Erythroblast (primary cell): ENCODE measurements at regions not wholly inside any gene's neighbourhood (a gene's known extent, or its start where the extent isn't known, plus 50 kb on each side); places are given as distances from the start of the nearest gene placed in this dataset.

Experiments used
- DNase-seq, 2 experiments: peaks; one replicate each; lab custom pipeline; 2025; lab: John Stamatoyannopoulos, UW
- GATA1 ChIP-seq: IDR thresholded peaks from 2 replicates; pipeline ENCODE4 v1.6.1; 2011; ENCODE audit warnings: low read depth, mild to moderate bottlenecking, control low read depth, low read length, moderate library complexity
- POLR2A ChIP-seq: IDR thresholded peaks from 2 replicates; pipeline ENCODE4 v1.6.1; 2011; ENCODE audit warnings: mild to moderate bottlenecking, low read length

DNA sequence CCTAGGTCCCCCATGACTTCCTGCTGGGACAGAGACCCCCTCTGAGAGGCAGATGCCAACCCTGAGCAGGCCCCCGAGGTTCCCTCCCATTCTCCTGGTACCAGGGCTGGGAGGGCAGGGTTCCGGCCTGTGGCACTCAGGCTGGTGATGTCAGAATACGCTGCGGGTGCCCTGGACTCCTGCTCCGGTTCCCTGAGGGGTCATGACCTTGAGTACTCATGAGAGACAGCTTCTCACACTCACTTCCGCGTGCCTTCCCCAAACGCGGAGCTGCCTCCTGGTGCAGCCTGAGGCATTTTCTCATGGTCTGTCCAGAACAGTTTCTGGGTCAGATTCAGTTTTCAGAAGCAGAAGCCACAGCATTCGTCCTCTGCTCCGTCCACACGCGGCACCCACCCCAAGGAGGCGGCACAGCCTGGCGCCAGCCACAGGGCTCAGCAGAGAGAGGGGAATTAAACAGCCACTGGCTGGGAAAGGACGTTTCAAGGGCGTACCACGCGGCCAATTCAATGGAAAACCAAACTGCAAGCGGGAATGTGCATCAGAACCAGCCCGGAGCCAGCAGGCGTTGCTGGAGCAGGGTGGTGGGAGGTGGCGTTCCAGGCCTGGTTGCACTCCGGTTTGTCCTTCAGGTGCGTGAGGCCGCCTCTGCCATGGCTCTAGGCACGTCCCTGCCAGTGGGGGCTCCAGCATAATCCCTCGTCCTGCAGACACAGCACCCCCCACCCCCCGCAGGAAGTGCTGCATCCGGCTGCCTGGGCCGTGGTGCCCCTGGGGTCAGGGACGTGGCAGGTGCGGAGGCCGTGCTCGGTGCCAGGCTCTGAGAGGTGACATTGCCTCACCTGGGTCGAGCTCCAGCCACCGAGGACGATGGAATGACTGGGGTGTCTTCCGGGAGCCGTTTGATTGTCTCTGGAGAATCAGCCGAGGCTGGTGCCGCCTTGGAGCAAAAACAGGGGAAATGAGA lies 58.3 kb upstream of the BHLHE23 start:
- DNase-seq = no peak
- TF ChIP-seq GATA1 (no peak), POLR2A (no peak)

GRCh38 chr20:63064310-63064709 lies 57.5 kb upstream of the BHLHE23 start:
- TF ChIP-seq POLR2A (no peak), GATA1 (no peak)
- no peak for DNase-seq

DNA sequence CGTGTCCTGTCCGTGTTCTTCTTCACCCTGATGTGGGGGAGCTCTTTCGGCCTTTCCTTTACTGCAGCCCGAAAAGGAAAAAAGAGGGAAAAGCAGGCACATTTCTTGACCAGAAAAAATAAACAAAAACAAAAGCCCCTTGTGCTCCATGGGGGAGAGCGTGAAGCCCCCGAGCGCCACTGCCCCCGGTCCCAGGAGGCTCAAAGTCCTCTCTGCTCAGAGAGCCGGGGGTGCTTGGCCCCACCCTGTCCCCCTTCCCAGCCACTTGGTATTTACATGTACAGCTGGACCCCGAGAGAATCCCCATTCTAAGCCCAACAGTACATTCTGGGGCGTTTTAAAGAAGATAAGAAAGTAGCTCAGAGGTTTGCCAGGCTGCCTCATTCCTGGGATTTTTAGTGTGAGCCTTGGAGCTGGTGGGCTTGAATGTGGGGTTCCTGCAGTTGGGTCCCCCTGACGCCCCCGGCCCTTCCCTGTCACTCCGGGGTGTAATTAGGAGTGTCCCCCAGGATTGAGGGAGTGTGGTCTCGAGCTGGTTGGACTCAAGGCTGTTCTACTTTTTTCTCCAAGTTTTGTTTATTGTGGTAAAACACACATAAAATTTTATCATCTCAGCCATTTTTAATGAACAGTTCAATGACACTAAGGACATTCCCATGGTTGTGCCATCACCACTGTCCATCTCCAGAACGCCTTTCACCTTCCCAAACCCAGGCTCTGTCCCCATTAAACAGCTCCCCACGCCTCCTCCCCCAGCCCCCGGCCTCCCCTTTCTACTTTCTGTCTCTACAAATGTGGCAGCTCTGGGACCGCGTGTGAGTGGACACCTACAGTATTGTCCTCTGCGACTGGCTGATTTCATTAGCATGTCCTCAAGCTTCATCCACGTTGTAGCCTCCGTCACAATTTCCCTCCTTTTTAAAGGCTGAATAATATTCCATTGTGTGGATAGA lies 55.7 kb upstream of the BHLHE23 start:
- DNase-seq = no peak

GRCh38 chr20:63061771-63062100 lies 55.0 kb upstream of the BHLHE23 start:
- DNase-seq = no peak
- TF ChIP-seq GATA1 (no peak), POLR2A (no peak)

More for the DNA sequence above, 55.7 kb upstream of the BHLHE23 start:
- no peak for TF ChIP-seq GATA1
- TF ChIP-seq POLR2A = no peak

DNA sequence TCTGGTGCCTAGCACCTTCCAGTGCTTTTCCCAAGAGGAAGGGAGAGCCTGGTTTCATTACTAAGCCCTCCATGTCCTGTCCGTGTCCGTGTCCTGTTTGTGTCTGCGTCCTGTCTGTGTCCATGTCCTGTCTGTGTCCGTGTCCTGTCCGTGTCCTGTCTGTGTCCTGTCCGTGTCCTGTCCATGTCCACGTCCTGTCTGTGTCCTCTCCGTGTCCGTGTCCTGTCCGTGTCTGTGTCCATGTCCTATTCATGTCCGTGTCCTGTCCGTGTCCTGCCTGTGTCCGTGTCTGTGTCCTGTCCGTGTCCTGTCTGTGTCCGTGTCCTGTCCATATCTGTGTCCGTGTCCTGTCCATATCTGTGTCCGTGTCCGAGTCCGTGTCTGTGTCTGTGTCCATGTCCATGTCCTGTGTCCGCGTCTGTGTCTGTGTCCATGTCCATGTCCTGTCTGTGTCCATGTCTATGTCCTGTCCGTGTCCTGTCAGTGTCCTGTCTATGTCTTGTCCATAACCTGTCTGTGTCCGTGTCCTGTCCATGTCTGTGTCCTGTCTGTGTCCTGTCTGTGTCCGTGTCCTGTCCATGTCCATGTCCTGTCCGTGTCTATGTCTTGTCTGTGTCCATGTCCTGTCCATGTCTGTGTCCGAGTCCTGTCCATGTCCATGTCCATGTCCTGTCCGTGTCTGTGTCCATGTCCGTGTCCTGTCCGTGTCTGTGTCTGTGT lies 54.4 kb upstream of the BHLHE23 start:
- DNase-seq = no peak
- TF ChIP-seq POLR2A (no peak), GATA1 (no peak)

GRCh38 chr20:63060057-63060991 lies 53.6 kb upstream of the BHLHE23 start:
- DNase-seq = no peak
- TF ChIP-seq POLR2A = no peak
- no peak for TF ChIP-seq GATA1

- TF ChIP-seq GATA1 = no peak
- no peak for TF ChIP-seq POLR2A
- DNase-seq = no peak
These were observed 52.9 kb upstream of the BHLHE23 start for GRCh38 chr20:63059684-63060056.

GRCh38 chr20:63058696-63059335 lies 52.1 kb upstream of the BHLHE23 start:
- DNase-seq = no peak
- TF ChIP-seq GATA1 (no peak), POLR2A (no peak)

GRCh38 chr20:63057171-63058117 lies 50.7 kb upstream of the BHLHE23 start:
- TF ChIP-seq POLR2A = no peak
- TF ChIP-seq GATA1 = no peak
- no peak for DNase-seq

DNA sequence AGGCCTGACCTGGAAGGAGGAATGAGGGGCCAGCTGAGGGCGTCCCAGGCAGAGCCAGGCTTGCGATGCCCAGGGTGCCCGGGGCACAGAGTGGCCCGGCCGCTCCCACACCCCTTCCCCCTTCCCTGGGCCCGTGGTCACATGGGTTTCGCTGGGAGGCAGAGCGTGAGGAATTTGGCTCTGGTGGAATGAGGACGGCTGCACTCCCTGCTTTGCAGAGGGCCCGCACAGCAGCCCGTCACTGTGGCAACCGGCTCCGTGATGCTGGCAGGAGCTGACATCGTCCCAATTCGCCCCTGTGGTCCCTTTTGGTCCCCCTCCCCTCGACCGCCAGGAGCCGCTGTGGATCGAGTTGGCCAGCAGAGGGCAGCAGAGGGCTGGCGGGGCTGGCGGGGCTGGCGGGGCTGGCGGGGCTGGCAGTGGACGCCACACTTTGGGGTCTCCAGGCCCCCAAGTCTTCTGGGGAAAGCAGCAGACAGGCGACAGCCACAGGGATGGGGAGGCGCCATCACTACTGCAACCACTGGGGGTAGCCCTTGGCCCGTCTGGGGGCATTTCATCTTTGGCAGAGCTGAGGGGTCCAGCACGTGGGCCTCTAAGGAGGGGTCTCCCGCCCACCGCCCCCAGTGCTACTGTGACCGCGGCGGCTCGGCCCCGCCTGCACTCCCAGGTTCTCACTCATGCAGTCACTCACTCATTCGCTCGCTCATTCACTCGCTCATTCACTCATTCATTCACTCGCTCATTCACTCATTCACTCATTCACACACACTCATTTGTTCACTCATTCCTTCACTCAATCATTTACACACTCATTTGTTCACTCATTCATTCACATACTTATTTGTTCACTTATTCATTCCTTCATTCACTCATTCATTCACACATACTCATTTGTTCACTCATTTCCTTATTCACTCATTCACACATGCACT lies 49.7 kb upstream of the BHLHE23 start:
- TF ChIP-seq GATA1 (no peak), POLR2A (no peak)
- peak; percentile 63 to 75 for DNase-seq
